Parathyroid adenoma (tissue), 2 donors: ENCODE measurements at regions not wholly inside any gene's neighbourhood (a gene's known extent, or its start where the extent isn't known, plus 50 kb on each side); places are given as distances from the start of the nearest gene placed in this dataset.

Experiments used
- H2AFZ ChIP-seq: fragments of 300-600 bp; sonication (generic); one replicate; pipeline ENCODE4 v1.7.0; 2017; ENCODE audit warnings: antibody characterized with exemption, mild to moderate bottlenecking
- H3K27ac ChIP-seq: fragments of 300-600 bp; sonication (generic); one replicate; pipeline ENCODE4 v1.7.0; 2017
- H3K27me3 ChIP-seq: fragments of 300-600 bp; sonication (generic); one replicate; pipeline ENCODE4 v1.7.0; 2017; ENCODE audit warnings: low read length; ENCODE audit not compliant: control insufficient read depth, insufficient read depth
- H3K36me3 ChIP-seq: fragments of 300-600 bp; sonication (generic); one replicate; pipeline ENCODE4 v1.7.0; 2017; ENCODE audit warnings: low read length; ENCODE audit not compliant: control insufficient read depth, insufficient read depth
- H3K4me1 ChIP-seq: fragments of 300-600 bp; sonication (generic); one replicate; pipeline ENCODE4 v1.7.0; 2017; ENCODE audit warnings: control low read depth
- H3K4me2 ChIP-seq: fragments of 300-600 bp; sonication (generic); one replicate; pipeline ENCODE4 v1.7.0; 2017; ENCODE audit warnings: low read length
- H3K4me3 ChIP-seq: fragments of 300-600 bp; sonication (generic); one replicate; pipeline ENCODE4 v1.7.0; 2017; ENCODE audit warnings: low read depth, low read length
- H3K79me2 ChIP-seq: fragments of 300-600 bp; sonication (generic); one replicate; pipeline ENCODE4 v1.7.0; 2017; ENCODE audit warnings: control low read depth
- H3K9ac ChIP-seq: fragments of 300-600 bp; sonication (generic); one replicate; pipeline ENCODE4 v1.7.0; 2017; ENCODE audit warnings: mild to moderate bottlenecking
- H3K9me3 ChIP-seq: fragments of 300-600 bp; sonication (generic); one replicate; pipeline ENCODE4 v1.7.0; 2017; ENCODE audit warnings: low read length; ENCODE audit not compliant: control insufficient read depth
- CTCF ChIP-seq: fragments of 300-600 bp; sonication (generic); IDR thresholded peaks from one replicate; pipeline ENCODE4 v1.7.0; 2017; ENCODE audit warnings: antibody characterized with exemption, mild to moderate bottlenecking
- donor health status: primary hyperparathyroidism.

- H3K27me3 ChIP-seq: no peaks in the 10 kb centered on the region
- H3K36me3 ChIP-seq: no peaks in the 10 kb centered on the region
- no peaks in the 10 kb centered on the region for H3K9me3 ChIP-seq
- no peaks in the 10 kb centered on the region for H3K79me2 ChIP-seq
- H3K4me2 ChIP-seq: no peak overlapping the region
- no peak for TF ChIP-seq CTCF
- no peak overlapping the region for H3K9ac ChIP-seq
- H3K4me3 ChIP-seq: no peak overlapping the region
- no peak overlapping the region for H2AFZ ChIP-seq
- no peak overlapping the region for H3K27ac ChIP-seq
- no peaks in the 10 kb centered on the region for H3K4me1 ChIP-seq
Measured at GRCh38 chr15:96066126-96066525, 264.4 kb upstream of the NR2F2 start.

DNA sequence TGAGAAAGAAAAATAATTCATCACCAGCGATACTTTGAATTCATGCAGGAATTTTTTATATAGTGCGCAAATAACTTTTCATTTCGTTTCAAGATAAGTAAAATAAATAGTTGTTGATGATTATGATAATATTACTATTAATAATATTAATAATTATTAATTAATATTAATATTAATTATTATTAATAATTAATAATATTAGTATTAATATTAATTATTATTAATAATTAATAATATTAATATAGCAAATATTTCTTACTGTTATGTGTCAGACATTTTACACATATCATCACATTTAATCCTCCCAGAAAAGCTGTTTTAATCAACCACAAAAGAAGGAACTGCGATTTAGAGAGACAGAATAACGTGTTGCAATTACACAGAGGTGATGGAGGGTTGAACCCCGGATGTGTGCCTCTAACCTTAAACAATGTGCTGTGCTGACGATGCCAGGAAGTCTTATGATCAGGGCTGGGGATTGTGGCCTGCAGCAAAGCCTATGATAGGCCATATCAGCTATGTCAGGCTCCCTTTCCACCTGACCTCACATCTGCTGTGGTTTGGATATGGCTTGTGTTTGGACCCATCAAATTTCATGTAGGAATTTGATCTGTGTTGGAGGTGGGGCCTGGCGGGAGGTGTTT, 263.5 kb upstream of the NR2F2 start:
- Histone ChIP-seq H3K36me3 (no peaks in the 10 kb centered on the region), H3K9ac (no peak overlapping the region), H2AFZ (no peak overlapping the region), H3K4me3 (no peak overlapping the region), H3K27ac (no peak overlapping the region), H3K4me1 (no peaks in the 10 kb centered on the region), H3K79me2 (no peaks in the 10 kb centered on the region), H3K9me3 (no peaks in the 10 kb centered on the region), H3K27me3 (no peaks in the 10 kb centered on the region), H3K4me2 (no peak overlapping the region)
- TF ChIP-seq CTCF: no peak

- no peak for TF ChIP-seq CTCF
- no peak overlapping the region for H3K27ac ChIP-seq
- H3K4me1 ChIP-seq: no peaks in the 10 kb centered on the region
- H3K27me3 ChIP-seq: no peaks in the 10 kb centered on the region
- H3K4me2 ChIP-seq: no peak overlapping the region
- no peaks in the 10 kb centered on the region for H3K36me3 ChIP-seq
- H3K79me2 ChIP-seq: no peaks in the 10 kb centered on the region
- no peak overlapping the region for H2AFZ ChIP-seq
- H3K4me3 ChIP-seq: no peak overlapping the region
- H3K9ac ChIP-seq: no peak overlapping the region
- H3K9me3 ChIP-seq: no peaks in the 10 kb centered on the region
Measured at GRCh38 chr15:96067677-96068076, 262.8 kb upstream of the NR2F2 start.

GRCh38 chr15:96068897-96069296, 261.6 kb upstream of the NR2F2 start:
- Histone ChIP-seq H3K36me3 (no peaks in the 10 kb centered on the region), H3K27ac (no peak overlapping the region), H3K9me3 (no peaks in the 10 kb centered on the region), H3K9ac (no peak overlapping the region), H3K79me2 (no peaks in the 10 kb centered on the region), H3K4me1 (no peaks in the 10 kb centered on the region), H3K27me3 (no peaks in the 10 kb centered on the region), H3K4me3 (no peak overlapping the region), H3K4me2 (no peak overlapping the region), H2AFZ (no peak overlapping the region)
- no peak for TF ChIP-seq CTCF

DNA sequence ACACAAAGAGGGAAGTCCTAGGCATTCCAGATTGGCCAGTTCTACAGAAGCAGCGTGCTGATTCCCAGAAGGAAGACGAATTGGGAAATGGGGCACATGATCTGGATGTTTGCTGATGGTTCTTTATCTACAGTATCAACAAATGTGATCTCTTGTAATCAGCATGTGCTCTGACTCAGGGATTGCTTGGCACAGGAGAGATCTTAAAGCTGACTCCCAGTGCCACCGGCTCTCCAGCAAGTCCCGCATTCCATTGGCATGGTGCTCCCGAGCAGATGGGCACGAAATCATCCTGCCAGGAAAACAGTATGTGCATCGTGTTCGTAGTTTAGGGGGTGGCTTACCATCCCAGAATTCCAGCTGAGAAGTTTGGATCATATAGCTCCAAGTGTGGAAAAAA, 259.9 kb upstream of the NR2F2 start:
- no peaks in the 10 kb centered on the region for H3K9me3 ChIP-seq
- no peak overlapping the region for H2AFZ ChIP-seq
- TF ChIP-seq CTCF: no peak
- H3K4me3 ChIP-seq: no peak overlapping the region
- H3K27me3 ChIP-seq: no peaks in the 10 kb centered on the region
- no peaks in the 10 kb centered on the region for H3K36me3 ChIP-seq
- no peak overlapping the region for H3K9ac ChIP-seq
- no peak overlapping the region for H3K27ac ChIP-seq
- no peaks in the 10 kb centered on the region for H3K4me1 ChIP-seq
- H3K79me2 ChIP-seq: no peaks in the 10 kb centered on the region
- no peak overlapping the region for H3K4me2 ChIP-seq
